Muscle layer of duodenum (tissue), 2 donors: ENCODE measurements at regions not wholly inside any gene's neighbourhood (a gene's known extent, or its start where the extent isn't known, plus 50 kb on each side); places are given as distances from the start of the nearest gene placed in this dataset.

Experiments used
- H3K27ac ChIP-seq: one replicate; pipeline ENCODE4 v1.7.0; 2013; ENCODE audit warnings: mild to moderate bottlenecking, low read length
- H3K27me3 ChIP-seq: one replicate; pipeline ENCODE4 v1.7.0; 2013; ENCODE audit warnings: low read depth, mild to moderate bottlenecking, control low read depth, low read length
- H3K36me3 ChIP-seq, 2 donors: one replicate each; pipeline ENCODE4 v1.7.0; 2013; ENCODE audit warnings: low read length in 2 of 2, control low read depth in 1 of 2, mild to moderate bottlenecking in 1 of 2; ENCODE audit not compliant: insufficient read depth in 2 of 2, control insufficient read depth in 1 of 2
- H3K4me1 ChIP-seq, 2 donors: one replicate each; pipeline ENCODE4 v1.7.0; 2013; ENCODE audit warnings: low read length in 2 of 2, mild to moderate bottlenecking in 2 of 2, control low read depth in 1 of 2, moderate library complexity in 1 of 2; ENCODE audit not compliant: insufficient read depth in 2 of 2, control insufficient read depth in 1 of 2
- H3K4me3 ChIP-seq, 2 donors: one replicate each; pipeline ENCODE4 v1.7.0; 2013; ENCODE audit warnings: low read length in 2 of 2, low read depth in 1 of 2, mild to moderate bottlenecking in 1 of 2
- H3K9me3 ChIP-seq, 2 donors: one replicate each; pipeline ENCODE4 v1.7.0; 2013; ENCODE audit warnings: low read length in 2 of 2, control low read depth in 1 of 2, mild to moderate bottlenecking in 1 of 2; ENCODE audit not compliant: control insufficient read depth in 1 of 2
- donor health status: healthy.

GRCh38 chr3:182686033-182686886 is 107.0 kb upstream of the ATP11B start:
- Histone ChIP-seq H3K27me3 (peaks cover 12% of the 10 kb centered on the region), H3K9me3 (no peaks in the 10 kb centered on the region), H3K4me1 (peaks cover 0 to 8% of the 10 kb centered on the region in 2 donors), H3K36me3 (no peaks in the 10 kb centered on the region), H3K27ac (no peak overlapping the region), H3K4me3 (no peak overlapping the region)

- Histone ChIP-seq H3K9me3 (no peaks in the 10 kb centered on the region), H3K4me1 (no peaks in the 10 kb centered on the region), H3K27ac (no peak overlapping the region), H3K36me3 (no peaks in the 10 kb centered on the region), H3K27me3 (peaks cover 3% of the 10 kb centered on the region), H3K4me3 (no peak overlapping the region)
These were observed 103.1 kb upstream of the ATP11B start for GRCh38 chr3:182690172-182690571.

DNA sequence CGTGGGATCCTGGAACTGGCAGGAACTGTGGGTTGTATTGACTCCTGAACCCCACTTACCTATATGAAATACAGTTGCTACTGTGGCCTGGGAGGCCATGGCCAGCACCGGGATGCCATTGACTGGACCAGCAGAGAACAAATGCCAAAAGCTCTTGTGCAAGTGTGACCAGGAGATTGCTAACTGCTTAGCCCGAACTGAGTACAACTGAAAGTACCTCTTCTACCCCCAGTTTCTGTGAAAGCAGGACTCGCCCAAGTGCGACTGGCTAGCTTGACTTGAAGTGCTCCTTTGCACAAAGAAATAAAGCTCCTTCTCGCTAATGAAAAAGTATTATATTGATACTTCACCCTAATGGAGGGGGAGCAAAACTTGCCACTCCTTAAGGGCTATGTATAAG is 101.3 kb upstream of the ATP11B start:
- Histone ChIP-seq H3K4me3 (no peak overlapping the region), H3K36me3 (no peaks in the 10 kb centered on the region), H3K4me1 (no peaks in the 10 kb centered on the region)

DNA sequence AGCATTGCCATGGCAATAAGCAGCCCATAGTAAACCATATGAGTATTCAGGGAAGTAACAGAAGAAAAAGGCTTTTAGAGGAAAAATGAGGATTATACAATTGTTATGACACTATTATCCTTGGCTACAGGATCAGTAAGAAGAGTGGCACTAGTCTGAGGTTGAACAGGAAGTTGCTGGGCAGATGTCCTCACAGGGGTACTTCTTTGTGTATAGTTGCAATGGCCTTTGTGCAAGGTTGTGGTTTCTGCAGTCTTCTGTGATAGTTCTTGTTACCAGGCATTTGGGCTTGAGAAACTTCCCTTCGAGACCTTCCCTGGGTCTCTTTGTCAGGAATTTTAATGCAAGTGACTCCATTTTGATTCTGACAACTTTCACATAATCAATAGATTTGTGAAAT is 100.6 kb upstream of the ATP11B start:
- no peak overlapping the region for H3K4me3 ChIP-seq
- no peaks in the 10 kb centered on the region for H3K27me3 ChIP-seq
- H3K36me3 ChIP-seq: no peaks in the 10 kb centered on the region
- no peaks in the 10 kb centered on the region for H3K4me1 ChIP-seq
- H3K9me3 ChIP-seq: no peaks in the 10 kb centered on the region
- no peak overlapping the region for H3K27ac ChIP-seq

More for the DNA sequence above, 101.3 kb upstream of the ATP11B start:
- Histone ChIP-seq H3K9me3 (no peaks in the 10 kb centered on the region), H3K27me3 (no peaks in the 10 kb centered on the region), H3K27ac (no peak overlapping the region)

- H3K27ac ChIP-seq: no peak overlapping the region
These were observed 99.6 kb upstream of the ATP11B start for GRCh38 chr3:182693723-182694122.

GRCh38 chr3:182696916-182697315 is 96.4 kb upstream of the ATP11B start:
- no peaks in the 10 kb centered on the region for H3K4me1 ChIP-seq
- no peaks in the 10 kb centered on the region for H3K9me3 ChIP-seq
- no peaks in the 10 kb centered on the region for H3K36me3 ChIP-seq
- no peak overlapping the region for H3K27ac ChIP-seq
- no peak overlapping the region for H3K4me3 ChIP-seq
- no peaks in the 10 kb centered on the region for H3K27me3 ChIP-seq

More at GRCh38 chr3:182693723-182694122, 99.6 kb upstream of the ATP11B start:
- Histone ChIP-seq H3K27me3 (no peaks in the 10 kb centered on the region), H3K9me3 (no peaks in the 10 kb centered on the region), H3K4me1 (no peaks in the 10 kb centered on the region), H3K36me3 (no peaks in the 10 kb centered on the region), H3K4me3 (no peak overlapping the region)

DNA sequence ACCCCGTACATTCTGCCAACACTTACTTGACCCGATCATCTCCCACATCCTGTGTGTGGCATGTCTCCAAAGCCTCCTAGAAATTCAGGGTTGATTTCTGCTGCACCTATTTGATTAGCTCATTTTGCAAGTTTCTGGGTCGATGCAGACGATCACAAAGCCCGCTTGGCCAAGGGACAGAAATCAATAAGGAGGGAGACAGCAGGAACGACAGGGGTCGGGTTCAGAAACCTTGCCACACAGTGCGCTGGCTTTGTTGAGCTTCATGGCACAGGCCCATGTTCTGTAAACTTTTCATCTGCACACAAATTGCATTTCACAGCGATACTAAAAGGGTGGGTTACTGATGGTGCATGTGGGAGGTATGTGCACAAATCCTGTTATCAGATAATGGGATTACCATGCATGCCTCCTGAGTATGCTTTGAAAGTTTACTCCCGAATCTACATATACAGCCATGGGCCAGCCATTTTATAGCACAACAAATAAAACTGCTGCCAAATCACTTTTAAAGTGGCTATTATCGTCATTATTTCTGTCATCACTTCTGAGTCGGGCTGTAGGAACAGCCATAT is 95.9 kb upstream of the ATP11B start:
- no peaks in the 10 kb centered on the region for H3K36me3 ChIP-seq
- no peaks in the 10 kb centered on the region for H3K27me3 ChIP-seq
- no peaks in the 10 kb centered on the region for H3K9me3 ChIP-seq
- H3K4me1 ChIP-seq: no peaks in the 10 kb centered on the region
- H3K27ac ChIP-seq: no peak overlapping the region
- no peak overlapping the region for H3K4me3 ChIP-seq

GRCh38 chr3:182698078-182698477 is 95.2 kb upstream of the ATP11B start:
- no peak overlapping the region for H3K27ac ChIP-seq
- H3K36me3 ChIP-seq: no peaks in the 10 kb centered on the region
- H3K4me1 ChIP-seq: no peaks in the 10 kb centered on the region
- H3K9me3 ChIP-seq: no peaks in the 10 kb centered on the region
- H3K4me3 ChIP-seq: no peak overlapping the region
- no peaks in the 10 kb centered on the region for H3K27me3 ChIP-seq

DNA sequence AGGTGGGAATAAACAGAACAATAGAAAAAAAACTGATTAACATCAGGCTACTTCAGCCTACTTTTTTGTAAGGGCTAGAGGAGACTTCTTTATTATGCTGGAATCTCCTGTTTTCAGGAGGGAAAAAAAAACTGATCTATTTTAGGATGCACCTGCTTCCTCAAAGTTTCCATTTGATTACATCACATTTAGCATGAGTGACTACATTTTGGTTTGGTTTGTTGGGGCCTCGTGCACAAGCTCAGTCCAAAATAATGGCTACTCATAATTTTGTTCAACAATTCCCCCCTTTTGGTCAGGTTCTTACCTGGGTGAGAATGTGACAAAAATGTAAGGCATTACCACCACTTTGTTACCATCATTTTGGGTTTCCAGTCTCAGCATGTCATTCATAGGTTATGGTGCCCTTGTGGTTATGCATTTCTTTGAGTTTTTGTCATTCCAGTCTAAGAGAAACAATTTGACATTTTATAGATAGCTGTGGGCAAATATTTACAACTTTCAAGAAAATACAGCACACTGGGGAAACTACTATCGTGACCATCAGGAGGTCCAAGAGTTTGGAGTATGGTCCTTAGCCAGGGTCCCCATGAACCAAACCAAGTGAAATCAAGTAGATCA is 93.6 kb upstream of the ATP11B start:
- Histone ChIP-seq H3K36me3 (no peaks in the 10 kb centered on the region), H3K4me3 (no peak overlapping the region), H3K4me1 (no peaks in the 10 kb centered on the region), H3K9me3 (no peaks in the 10 kb centered on the region), H3K27ac (no peak overlapping the region), H3K27me3 (no peaks in the 10 kb centered on the region)

GRCh38 chr3:182702216-182702615 is 91.1 kb upstream of the ATP11B start:
- H3K9me3 ChIP-seq: no peaks in the 10 kb centered on the region
- H3K27me3 ChIP-seq: no peaks in the 10 kb centered on the region
- no peak overlapping the region for H3K27ac ChIP-seq

GRCh38 chr3:182703233-182703632 is 90.1 kb upstream of the ATP11B start:
- H3K9me3 ChIP-seq: no peaks in the 10 kb centered on the region
- no peaks in the 10 kb centered on the region for H3K4me1 ChIP-seq
- no peak overlapping the region for H3K27ac ChIP-seq
- H3K27me3 ChIP-seq: no peaks in the 10 kb centered on the region
- no peaks in the 10 kb centered on the region for H3K36me3 ChIP-seq
- H3K4me3 ChIP-seq: no peak overlapping the region

More at GRCh38 chr3:182702216-182702615, 91.1 kb upstream of the ATP11B start:
- no peaks in the 10 kb centered on the region for H3K36me3 ChIP-seq
- H3K4me1 ChIP-seq: no peaks in the 10 kb centered on the region
- H3K4me3 ChIP-seq: no peak overlapping the region
